Psoas muscle (tissue), 7 donors: ENCODE measurements at regions not wholly inside any gene's neighbourhood (a gene's known extent, or its start where the extent isn't known, plus 50 kb on each side); places are given as distances from the start of the nearest gene placed in this dataset.
"Not testable (repeated sequence)": the region's sequence is repeated elsewhere in the genome, so short reads cannot be mapped to it uniquely, and the experiment has no call there.

ENCODE experiments used
- ATAC-seq, 4 donors: fragments of 200-7000 bp; cut with Tn5 transposase; one replicate each; pipeline ENCODE4 v1.9.1; 2020; ENCODE audit warnings: moderate library complexity in 3 of 4, mild to moderate bottlenecking in 2 of 4
- DNase-seq, 2 donors: peaks; one replicate each; pipeline ENCODE4 v3.0.0-alpha.2; 2020
- H3K27ac ChIP-seq: fragments of 200-600 bp; one replicate; pipeline ENCODE4 v1.8.0; 2022
- H3K27me3 ChIP-seq, 3 donors: fragments of 200-600 bp in 1 of 3; one replicate each; pipeline versions ENCODE4 v1.6.1 to v1.8.0; 2013 to 2022; ENCODE audit warnings: low read length in 2 of 3, mild to moderate bottlenecking in 2 of 3, moderate library complexity in 1 of 3; ENCODE audit not compliant: insufficient read depth in 3 of 3
- H3K36me3 ChIP-seq, 2 donors: fragments of 200-600 bp in 1 of 2; one replicate each; pipeline versions ENCODE4 v1.6.1 to v1.8.0; 2013 to 2022; ENCODE audit warnings: low read depth in 1 of 2, mild to moderate bottlenecking in 1 of 2, moderate library complexity in 1 of 2; ENCODE audit not compliant: insufficient read depth in 1 of 2
- H3K4me1 ChIP-seq: fragments of 200-600 bp; one replicate; pipeline ENCODE4 v1.8.0; 2022
- H3K4me3 ChIP-seq: fragments of 200-600 bp; one replicate; pipeline ENCODE4 v1.8.0; 2022; ENCODE audit warnings: mild to moderate bottlenecking
- H3K9me3 ChIP-seq: fragments of 200-600 bp; one replicate; pipeline ENCODE4 v1.8.0; 2022
- CTCF ChIP-seq: fragments of 200-600 bp; IDR thresholded peaks from one replicate; pipeline ENCODE4 v1.8.0; 2022; ENCODE audit warnings: antibody characterized with exemption
- WGBS, 3 donors: extraction: QIAGEN DNeasy Blood & Tissue Kit; methylation state at CpG; one replicate each; pipeline versions ENCODE4 v1.1.6 to v1.1.7; 2013; 5-methylcytosine and 5-hydroxymethylcytosine counted together
- intact Hi-C, 2 donors: fragments of 100-400 bp; cut with DNase I; formaldehyde crosslinking; loops; one replicate each; pipeline versions ENCODE4 v1.11.0 to v1.14.2; 2022
- donor health status: healthy with polysubstance abuse.
- donor health status: DM: no; HTN: no; CAD: no; lungs with moderate emphysema.
- donor health status: Bipolar disorder and iron deficiency.
- donor health status: healthy.
- donor health status: DM: yes; HTN: yes; CAD: no.
- donor health status: DM: no; HTN: no; CAD: no.
- donor health status: DM: yes; HTN: yes; CAD: no.

GRCh38 chr10:34941471-34942357 is 126.6 kb upstream of the PARD3 start:
- no peak overlapping the region for H3K27ac ChIP-seq
- no peak for ATAC-seq
- no peaks in the 10 kb centered on the region for H3K9me3 ChIP-seq
- DNase-seq, result no peak
- intact Hi-C loops, result no loop called here
- H3K27me3 ChIP-seq, result no peaks in the 10 kb centered on the region
- H3K4me3 ChIP-seq, result no peak overlapping the region
- 77 to 85% (median 82%) methylated on average over 14 of the region's 14 CpGs for WGBS, 3 donors
- no peaks in the 10 kb centered on the region for H3K4me1 ChIP-seq
- H3K36me3 ChIP-seq, result no peaks in the 10 kb centered on the region
- no peak for TF ChIP-seq CTCF

- Histone ChIP-seq H3K27me3 (no peaks in the 10 kb centered on the region), H3K4me1 (no peaks in the 10 kb centered on the region), H3K4me3 (no peak overlapping the region), H3K9me3 (no peaks in the 10 kb centered on the region), H3K36me3 (no peaks in the 10 kb centered on the region), H3K27ac (no peak overlapping the region)
- no peak for DNase-seq
- WGBS, 3 donors, result 64 to 74% (median 72%) methylated on average over 8 of the region's 8 CpGs
- no peak for ATAC-seq
- TF ChIP-seq CTCF, result no peak
- intact Hi-C loops, result no loop called here
Observed at GRCh38 chr10:34940436-34940835, 125.3 kb upstream of the PARD3 start.

- no peak overlapping the region for H3K27ac ChIP-seq
- H3K27me3 ChIP-seq, result no peaks in the 10 kb centered on the region
- ATAC-seq, result no peak
- no peak overlapping the region for H3K4me3 ChIP-seq
- H3K9me3 ChIP-seq, result no peaks in the 10 kb centered on the region
- 77 to 93% (median 84%) methylated on average over 6 of the region's 6 CpGs for WGBS, 3 donors
- intact Hi-C loops, result no loop called here
- no peaks in the 10 kb centered on the region for H3K36me3 ChIP-seq
- no peak for DNase-seq
- H3K4me1 ChIP-seq, result no peaks in the 10 kb centered on the region
- TF ChIP-seq CTCF, result no peak
Observed at GRCh38 chr10:34938399-34938670, 123.2 kb upstream of the PARD3 start.

- H3K36me3 ChIP-seq, H3K4me1 ChIP-seq, intact Hi-C loops, H3K9me3 ChIP-seq, DNase-seq, H3K4me3 ChIP-seq, H3K27me3 ChIP-seq, ATAC-seq, H3K27ac ChIP-seq: not testable (repeated sequence)
- WGBS, 3 donors, result 53 to 57% (median 55%) methylated on average over 7 of the region's 7 CpGs
Observed at GRCh38 chr10:34937643-34938398, 122.7 kb upstream of the PARD3 start.

GRCh38 chr10:34936061-34936460 is 121.0 kb upstream of the PARD3 start:
- no peak for ATAC-seq
- H3K9me3 ChIP-seq, result no peaks in the 10 kb centered on the region
- 82 to 88% (median 82%) methylated on average over 6 of the region's 6 CpGs for WGBS, 3 donors
- H3K36me3 ChIP-seq, result no peaks in the 10 kb centered on the region
- intact Hi-C loops, result no loop called here
- no peaks in the 10 kb centered on the region for H3K4me1 ChIP-seq
- no peak for DNase-seq
- H3K4me3 ChIP-seq, result no peak overlapping the region
- H3K27me3 ChIP-seq, result no peaks in the 10 kb centered on the region
- no peak for TF ChIP-seq CTCF
- H3K27ac ChIP-seq, result no peak overlapping the region
